ENCODE measurements at regions not wholly inside any gene's neighbourhood (a gene's known extent, or its start where the extent isn't known, plus 50 kb on each side); places are given as distances from the start of the nearest gene placed in this dataset.

DNA sequence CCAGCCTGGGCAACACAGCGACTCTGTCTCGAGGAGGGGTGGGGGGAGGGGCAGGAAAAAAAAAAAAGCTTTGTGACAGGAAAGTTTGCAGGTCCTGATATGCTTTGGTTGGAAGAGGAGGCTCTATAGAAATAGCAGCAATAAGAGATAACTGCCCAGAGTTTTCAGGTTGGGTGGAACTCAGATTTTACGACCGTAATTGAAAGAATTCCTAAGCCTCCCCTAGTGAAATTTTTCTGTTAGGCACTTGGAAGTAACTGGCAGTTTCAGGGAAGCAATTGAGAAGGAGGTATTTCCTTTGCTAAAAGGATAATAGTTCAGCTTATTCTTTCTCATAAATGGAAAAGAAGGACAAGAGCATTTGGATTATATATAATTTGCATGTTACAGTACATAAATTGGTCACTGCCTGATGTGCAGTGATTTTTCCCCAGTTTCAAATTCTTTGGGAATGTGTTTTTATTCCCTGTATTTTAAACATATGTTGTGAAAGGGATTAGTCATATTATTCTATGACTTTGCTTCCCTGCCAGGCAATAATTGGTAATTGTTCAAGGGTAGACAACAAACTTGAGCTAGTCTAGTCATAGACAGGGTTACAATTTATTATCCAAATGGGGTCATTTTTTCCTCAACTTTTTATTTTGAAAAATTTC lies 452.8 kb downstream of the AEBP2 start (continued):
- TF ChIP-seq ZNF416 (CRISPR knock-in tag; IDR thresholded peaks at IDR 0.05) (no peak), FOXP1 (CRISPR knock-in tag; IDR thresholded peaks at IDR 0.05; ENCODE audit: borderline replicate concordance) (no peak)

DNA sequence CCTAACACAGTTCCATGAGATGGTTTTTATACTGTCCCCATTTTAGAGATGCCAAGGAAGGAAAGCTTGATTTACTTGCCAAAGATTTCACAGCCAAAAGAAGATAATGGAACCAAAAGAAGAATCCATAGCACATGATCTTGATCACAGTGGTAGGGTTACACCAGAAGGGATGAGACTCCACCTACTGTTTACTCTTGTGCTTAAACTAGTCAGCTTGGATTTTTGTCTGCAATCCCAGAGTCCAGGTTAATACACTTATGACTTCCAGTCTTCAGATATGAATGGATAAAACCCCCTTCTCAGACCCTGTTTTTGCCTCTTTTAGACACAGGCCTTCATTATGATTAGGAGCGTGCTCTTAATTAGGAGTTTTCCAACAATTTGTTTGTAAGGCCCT lies 454.2 kb downstream of the AEBP2 start:
- DNase-seq (ENCODE audit: low spot score) (no peak), ATAC-seq (peak; percentile 41; the same call in 1 of the 2 replicates)
- CTCF ChIA-PET: interaction anchor here (0.5 to 1.7 kb wide), 5 partner anchors 16 to 738 kb away, joined by 3 to 4 read pairs (median 3); no protein-coding TSS in a partner anchor
- no peaks in the 10 kb centered on the region for H3K9me3 Mint-ChIP-seq
- no peaks in the 10 kb centered on the region for H3K36me3 Mint-ChIP-seq
- no peaks in the 10 kb centered on the region for H3K4me1 Mint-ChIP-seq
- TF ChIP-seq ETV6 (CRISPR knock-in tag; IDR thresholded peaks at IDR 0.05) (no peak), ATF6 (CRISPR knock-in tag; IDR thresholded peaks at IDR 0.05) (no peak), ATF3 (CRISPR knock-in tag; conservative IDR thresholded peaks at IDR 0.05) (no peak), GTF2I (CRISPR knock-in tag; conservative IDR thresholded peaks at IDR 0.05) (no peak), ZSCAN18 (CRISPR knock-in tag; IDR thresholded peaks at IDR 0.05) (no peak), CBFB (CRISPR knock-in tag; IDR thresholded peaks at IDR 0.05; ENCODE audit: low read depth) (no peak), ZNF317 (CRISPR knock-in tag; IDR thresholded peaks at IDR 0.05; ENCODE audit: borderline replicate concordance, low read depth) (no peak), SMAD4 (CRISPR knock-in tag; IDR thresholded peaks at IDR 0.05) (no peak)
- TF ChIP-seq, protein P1, sequence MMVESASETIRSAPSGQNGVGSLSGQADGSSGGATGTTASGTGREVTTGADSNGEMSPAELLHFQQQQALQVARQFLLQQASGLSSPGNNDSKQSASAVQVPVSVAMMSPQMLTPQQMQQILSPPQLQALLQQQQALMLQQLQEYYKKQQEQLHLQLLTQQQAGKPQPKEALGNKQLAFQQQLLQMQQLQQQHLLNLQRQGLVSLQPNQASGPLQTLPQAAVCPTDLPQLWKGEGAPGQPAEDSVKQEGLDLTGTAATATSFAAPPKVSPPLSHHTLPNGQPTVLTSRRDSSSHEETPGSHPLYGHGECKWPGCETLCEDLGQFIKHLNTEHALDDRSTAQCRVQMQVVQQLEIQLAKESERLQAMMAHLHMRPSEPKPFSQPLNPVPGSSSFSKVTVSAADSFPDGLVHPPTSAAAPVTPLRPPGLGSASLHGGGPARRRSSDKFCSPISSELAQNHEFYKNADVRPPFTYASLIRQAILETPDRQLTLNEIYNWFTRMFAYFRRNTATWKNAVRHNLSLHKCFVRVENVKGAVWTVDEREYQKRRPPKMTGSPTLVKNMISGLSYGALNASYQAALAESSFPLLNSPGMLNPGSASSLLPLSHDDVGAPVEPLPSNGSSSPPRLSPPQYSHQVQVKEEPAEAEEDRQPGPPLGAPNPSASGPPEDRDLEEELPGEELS (CRISPR knock-in tag; IDR thresholded peaks at IDR 0.05): no peak
- TF ChIP-seq, protein P2, sequence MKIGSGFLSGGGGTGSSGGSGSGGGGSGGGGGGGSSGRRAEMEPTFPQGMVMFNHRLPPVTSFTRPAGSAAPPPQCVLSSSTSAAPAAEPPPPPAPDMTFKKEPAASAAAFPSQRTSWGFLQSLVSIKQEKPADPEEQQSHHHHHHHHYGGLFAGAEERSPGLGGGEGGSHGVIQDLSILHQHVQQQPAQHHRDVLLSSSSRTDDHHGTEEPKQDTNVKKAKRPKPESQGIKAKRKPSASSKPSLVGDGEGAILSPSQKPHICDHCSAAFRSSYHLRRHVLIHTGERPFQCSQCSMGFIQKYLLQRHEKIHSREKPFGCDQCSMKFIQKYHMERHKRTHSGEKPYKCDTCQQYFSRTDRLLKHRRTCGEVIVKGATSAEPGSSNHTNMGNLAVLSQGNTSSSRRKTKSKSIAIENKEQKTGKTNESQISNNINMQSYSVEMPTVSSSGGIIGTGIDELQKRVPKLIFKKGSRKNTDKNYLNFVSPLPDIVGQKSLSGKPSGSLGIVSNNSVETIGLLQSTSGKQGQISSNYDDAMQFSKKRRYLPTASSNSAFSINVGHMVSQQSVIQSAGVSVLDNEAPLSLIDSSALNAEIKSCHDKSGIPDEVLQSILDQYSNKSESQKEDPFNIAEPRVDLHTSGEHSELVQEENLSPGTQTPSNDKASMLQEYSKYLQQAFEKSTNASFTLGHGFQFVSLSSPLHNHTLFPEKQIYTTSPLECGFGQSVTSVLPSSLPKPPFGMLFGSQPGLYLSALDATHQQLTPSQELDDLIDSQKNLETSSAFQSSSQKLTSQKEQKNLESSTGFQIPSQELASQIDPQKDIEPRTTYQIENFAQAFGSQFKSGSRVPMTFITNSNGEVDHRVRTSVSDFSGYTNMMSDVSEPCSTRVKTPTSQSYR (CRISPR knock-in tag; IDR thresholded peaks at IDR 0.05): no peak
- TF ChIP-seq, protein P3, sequence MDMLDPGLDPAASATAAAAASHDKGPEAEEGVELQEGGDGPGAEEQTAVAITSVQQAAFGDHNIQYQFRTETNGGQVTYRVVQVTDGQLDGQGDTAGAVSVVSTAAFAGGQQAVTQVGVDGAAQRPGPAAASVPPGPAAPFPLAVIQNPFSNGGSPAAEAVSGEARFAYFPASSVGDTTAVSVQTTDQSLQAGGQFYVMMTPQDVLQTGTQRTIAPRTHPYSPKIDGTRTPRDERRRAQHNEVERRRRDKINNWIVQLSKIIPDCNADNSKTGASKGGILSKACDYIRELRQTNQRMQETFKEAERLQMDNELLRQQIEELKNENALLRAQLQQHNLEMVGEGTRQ (CRISPR knock-in tag; IDR thresholded peaks at IDR 0.05): no peak
- TF ChIP-seq, protein P4, sequence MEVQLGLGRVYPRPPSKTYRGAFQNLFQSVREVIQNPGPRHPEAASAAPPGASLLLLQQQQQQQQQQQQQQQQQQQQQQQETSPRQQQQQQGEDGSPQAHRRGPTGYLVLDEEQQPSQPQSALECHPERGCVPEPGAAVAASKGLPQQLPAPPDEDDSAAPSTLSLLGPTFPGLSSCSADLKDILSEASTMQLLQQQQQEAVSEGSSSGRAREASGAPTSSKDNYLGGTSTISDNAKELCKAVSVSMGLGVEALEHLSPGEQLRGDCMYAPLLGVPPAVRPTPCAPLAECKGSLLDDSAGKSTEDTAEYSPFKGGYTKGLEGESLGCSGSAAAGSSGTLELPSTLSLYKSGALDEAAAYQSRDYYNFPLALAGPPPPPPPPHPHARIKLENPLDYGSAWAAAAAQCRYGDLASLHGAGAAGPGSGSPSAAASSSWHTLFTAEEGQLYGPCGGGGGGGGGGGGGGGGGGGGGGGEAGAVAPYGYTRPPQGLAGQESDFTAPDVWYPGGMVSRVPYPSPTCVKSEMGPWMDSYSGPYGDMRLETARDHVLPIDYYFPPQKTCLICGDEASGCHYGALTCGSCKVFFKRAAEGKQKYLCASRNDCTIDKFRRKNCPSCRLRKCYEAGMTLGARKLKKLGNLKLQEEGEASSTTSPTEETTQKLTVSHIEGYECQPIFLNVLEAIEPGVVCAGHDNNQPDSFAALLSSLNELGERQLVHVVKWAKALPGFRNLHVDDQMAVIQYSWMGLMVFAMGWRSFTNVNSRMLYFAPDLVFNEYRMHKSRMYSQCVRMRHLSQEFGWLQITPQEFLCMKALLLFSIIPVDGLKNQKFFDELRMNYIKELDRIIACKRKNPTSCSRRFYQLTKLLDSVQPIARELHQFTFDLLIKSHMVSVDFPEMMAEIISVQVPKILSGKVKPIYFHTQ (CRISPR knock-in tag; IDR thresholded peaks at IDR 0.05): no peak
- no peak overlapping the region for H3K4me3 Mint-ChIP-seq
- POLR2A ChIA-PET: no interaction called here
- H3K27ac Mint-ChIP-seq: no peak overlapping the region
- peaks cover 3% of the 10 kb centered on the region; the same call in 1 of the 2 replicates for H3K27me3 Mint-ChIP-seq (ENCODE audit: low read depth)
